NOMO-1 (cell line): ENCODE measurements at regions not wholly inside any gene's neighbourhood (a gene's known extent, or its start where the extent isn't known, plus 50 kb on each side); places are given as distances from the start of the nearest gene placed in this dataset.

Experiments
- DNase-seq, 2 experiments: peaks; one replicate each; lab custom pipeline; 2025; ENCODE audit not compliant: unreplicated experiment in 2 of 2; lab: John Stamatoyannopoulos, UW

DNA sequence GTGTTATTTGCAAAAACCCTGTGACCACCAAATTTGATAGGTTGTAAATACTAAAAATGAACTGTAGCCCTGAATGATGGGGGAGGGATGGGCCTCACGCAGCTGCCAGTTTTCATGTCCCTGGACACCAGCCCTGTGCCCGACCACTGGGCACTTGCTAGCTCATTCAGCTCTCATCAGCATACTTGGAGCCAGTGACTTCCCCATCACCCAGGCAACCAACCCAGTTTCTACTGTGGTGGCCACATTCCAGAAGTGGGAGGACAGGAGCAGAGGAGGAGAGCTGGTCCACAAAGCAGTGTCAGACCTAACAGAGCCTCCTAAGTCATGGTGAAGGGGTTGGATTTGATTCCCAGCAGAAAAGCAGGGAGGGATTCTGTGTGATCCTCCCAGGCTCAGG is 128.2 kb downstream of the CPEB2 start:
- no peak for DNase-seq

DNA sequence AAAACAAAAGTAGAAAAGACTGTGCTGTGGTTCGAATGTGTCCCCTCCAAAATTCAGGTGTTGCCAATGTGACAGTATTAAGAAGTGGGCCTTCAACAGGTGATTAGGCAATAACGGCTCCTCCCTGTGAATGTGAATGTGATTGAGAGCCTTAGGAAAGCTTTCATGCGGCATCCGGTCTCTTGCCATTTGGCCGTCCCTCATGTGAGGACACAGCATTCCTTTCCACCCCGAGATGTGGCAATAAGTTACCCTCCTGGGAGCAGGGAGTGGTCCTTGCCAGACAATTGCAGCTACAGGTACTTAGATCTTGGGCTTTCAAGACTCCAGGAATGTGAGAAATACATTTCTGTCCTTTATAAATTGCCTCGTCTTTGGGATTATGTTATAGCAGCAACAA is 129.3 kb downstream of the CPEB2 start:
- no peak for DNase-seq

DNA sequence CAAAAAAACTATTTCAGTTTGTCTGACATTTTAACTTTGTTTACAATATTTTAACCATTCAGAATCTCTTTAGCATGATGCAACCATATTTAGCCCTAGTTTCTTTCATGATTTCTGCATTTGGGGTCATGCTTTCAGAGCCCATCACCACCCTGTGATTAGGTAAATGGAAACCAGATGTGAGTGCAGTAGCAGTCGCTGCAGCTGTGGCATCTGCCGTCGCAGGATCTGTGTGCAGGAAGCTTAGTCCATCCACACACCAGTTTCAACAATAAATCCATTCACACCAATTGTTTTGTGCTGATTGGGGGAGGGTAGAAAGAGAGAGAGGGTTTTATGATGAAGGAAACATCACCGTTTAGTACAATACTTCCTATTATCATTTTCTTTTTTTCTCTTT is 130.5 kb downstream of the CPEB2 start:
- no peak for DNase-seq

DNA sequence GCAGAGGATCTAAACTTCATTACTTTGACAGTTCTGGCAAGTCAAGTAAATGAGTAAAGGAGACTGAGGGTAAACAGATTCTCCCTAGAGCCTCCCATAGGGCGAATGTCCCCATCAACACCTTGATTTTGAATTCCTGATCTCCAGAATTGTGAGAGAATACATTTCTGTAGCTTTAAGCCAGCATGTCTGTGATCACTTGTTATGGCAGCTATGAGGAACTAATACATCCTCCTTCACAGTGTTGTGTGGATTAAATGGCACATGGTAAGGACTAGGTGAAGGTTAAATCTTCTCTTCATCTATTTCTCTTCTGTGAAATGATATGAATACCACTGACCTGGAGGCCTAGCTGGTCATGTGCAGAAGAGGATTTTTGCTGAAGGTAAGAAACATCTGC is 137.3 kb downstream of the CPEB2 start:
- no peak for DNase-seq

DNA sequence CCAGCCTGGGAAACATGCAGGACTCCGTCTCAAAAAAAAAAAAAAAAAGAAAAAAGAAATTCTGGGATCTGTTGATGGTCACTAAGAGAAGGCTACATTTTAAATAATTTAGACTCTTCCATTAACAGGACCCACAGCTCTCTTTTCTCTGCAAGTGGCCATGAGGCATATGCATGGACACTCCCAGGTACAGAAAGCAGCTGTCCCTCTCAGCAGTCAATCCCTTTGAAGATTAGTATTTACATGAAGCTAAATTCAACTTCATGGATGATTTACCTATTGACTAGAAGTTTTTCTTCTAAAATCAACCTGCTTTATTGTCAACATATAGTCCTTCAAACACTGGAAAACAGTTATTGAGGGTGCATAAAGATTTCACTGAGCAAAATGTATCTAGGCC is 139.9 kb downstream of the CPEB2 start:
- DNase-seq, result no peak

DNA sequence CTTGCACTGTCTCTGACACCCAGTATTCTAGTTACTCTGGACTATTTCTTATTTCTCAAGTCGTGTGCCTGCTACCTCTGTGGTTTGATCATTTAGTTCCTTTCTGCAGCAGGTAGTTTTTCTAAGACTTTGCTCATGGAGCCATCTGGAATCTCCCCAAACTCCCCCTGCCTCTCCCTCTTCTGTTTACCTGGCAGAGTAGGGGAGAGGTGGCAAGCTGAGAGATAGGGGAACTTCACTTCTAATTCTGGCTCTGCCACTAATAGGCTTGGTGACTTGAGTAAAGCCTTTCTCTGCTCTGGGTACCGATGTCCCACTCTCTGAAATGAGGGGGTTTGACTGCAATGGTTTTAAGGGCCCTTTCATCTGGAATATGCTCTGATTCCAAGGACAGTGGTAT is 141.3 kb downstream of the CPEB2 start:
- no peak for DNase-seq

DNA sequence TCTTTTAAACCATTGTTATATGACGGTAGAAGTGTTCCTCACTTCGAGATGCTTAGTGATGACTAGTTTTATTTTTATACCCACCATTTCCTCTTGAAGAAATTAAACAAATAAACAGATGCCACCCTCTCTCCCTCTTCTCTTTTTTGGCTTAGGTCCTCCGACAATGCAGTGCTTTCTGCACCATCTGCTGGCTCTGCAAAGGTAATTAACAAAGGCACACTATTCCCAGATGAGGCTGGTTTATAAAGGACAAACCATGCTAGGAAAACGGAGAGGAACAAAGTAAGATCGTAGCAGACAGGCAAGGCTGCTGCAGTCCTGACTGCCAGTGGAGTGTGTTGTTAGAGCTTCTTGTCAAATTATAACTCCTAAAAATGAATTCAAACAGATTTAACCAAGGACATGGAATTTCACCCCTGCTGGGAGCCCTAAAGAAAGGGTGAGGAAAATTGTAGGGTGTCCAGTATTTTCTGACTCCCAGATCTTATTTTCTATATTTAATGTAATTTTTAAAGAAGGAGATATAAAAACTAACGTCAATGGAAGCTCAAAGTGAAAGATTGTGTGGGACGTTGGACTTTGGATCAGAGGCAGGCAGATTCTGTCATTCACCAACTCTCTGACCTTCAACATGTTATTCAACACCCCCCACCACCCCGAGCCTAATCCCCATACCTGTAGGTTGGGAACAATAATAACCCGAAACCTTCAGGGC is 142.1 kb downstream of the CPEB2 start:
- DNase-seq, result no peak

DNA sequence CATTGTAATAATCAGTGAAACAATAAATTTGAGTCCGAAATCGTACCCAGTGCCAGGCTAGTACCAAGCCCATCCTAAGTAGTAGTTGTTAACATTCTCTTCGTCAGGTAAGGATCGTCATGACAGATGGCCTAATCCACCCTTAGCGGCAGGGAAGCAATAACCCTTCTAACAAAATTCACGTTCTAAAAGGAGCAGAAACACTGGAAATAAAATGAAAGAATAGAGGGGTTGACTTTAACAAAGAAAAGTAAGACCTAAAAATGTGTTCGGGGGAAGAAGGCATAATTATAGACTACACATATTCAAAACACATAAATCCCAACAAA is 142.7 kb downstream of the CPEB2 start:
- no peak for DNase-seq

DNA sequence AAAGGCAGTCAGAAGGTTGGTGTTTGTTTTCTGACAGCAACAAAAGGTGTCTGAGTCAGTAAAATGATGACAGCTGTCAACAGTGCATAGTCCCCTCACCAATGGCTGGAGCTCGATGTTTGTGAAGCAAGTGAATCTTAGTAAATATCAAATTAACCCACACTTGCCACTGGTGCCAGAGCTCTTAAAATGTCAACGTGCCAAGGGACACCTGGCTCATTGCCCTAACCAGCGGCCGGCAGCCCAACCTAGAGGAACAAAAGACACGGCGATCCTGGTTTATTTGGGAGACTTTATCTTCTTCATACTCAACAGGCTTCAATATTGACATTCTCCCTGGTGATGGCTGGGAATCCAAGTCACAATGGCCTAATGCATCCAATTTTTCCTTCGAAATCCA is 143.4 kb downstream of the CPEB2 start:
- no peak for DNase-seq

DNA sequence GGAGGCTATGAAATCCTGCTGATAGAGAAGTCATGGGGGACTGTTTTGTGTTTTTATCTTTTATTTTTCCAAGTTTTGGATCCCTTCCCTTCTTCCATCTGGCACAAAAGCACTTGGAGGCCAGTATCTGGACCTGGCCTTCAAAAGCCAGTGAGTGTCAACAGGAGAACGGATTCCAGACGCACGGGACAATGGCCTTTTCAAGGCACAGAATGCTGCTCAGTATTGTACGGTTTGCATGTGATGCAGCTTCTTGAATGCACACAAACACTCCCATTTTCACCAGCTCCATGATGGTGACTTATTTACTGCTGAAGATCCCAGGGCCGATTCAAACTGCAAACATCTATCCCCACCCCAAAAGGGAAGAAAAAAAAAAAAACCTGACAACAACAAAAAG is 145.4 kb downstream of the CPEB2 start:
- DNase-seq, result no peak

DNA sequence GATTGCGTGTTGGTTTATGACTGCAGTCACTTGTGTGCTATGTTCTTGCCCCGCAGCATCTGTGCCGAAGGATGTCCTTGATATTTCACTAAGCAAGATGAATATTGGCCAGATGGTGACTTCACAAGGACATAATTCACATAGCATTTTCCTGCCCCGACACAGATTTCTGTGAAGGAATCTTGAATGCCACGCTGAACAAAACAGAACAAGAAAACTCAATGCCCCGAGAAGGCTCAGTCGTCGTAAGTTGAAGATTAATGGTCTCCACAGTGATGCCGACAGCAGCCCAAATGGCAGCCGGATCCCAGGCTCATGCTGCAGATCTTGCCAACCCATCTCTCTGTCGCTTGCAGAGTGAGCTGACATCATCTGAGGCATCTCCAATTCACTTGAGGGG is 145.9 kb downstream of the CPEB2 start:
- no peak for DNase-seq

DNA sequence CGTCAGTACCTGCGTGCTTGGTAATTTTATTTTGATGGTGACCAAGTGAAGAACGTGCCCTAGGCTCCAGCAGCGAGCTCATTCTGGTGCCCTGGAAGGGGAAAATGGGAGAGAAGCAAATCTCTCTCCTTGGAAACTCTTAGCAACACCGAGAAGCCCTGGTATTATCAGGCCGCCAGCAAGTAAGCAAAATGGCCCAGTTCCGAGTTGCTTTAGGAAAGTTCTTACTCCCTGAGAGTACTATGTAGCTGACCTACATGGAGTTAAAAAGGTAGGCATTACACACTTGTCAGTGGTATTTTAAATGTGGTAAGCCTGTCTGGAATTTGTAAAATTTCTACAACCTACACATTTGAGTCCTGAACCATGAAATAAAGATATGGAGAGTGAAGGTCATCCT is 146.4 kb downstream of the CPEB2 start:
- DNase-seq, result no peak

DNA sequence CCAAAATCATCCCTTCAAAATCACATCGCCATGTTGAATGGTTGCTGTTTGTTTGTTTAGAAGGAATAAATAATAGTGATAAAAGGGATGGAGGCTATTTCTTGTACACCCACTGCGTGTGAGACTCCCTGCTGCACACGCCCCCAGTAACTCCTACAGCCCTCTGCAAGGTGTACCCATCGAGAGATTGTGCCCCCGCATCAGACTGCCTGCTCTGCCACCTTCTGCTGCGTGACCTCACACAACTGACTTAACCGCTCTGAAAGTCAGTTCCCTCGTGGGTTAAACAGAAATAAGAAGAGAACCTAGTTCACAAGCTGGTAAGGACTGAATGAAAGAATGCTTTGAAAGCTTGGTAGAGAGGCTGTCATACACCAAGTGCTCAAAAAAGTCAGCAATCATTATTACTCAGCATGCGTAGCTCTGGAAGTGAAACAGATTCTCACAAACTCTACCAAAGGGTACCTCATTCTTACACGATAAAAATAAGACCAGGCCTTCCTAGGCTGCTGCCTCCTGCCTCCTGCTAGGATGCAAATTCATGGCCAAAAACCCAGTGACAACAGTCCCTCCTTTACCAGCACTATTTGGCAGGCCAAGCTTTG is 147.1 kb downstream of the CPEB2 start:
- no peak for DNase-seq

DNA sequence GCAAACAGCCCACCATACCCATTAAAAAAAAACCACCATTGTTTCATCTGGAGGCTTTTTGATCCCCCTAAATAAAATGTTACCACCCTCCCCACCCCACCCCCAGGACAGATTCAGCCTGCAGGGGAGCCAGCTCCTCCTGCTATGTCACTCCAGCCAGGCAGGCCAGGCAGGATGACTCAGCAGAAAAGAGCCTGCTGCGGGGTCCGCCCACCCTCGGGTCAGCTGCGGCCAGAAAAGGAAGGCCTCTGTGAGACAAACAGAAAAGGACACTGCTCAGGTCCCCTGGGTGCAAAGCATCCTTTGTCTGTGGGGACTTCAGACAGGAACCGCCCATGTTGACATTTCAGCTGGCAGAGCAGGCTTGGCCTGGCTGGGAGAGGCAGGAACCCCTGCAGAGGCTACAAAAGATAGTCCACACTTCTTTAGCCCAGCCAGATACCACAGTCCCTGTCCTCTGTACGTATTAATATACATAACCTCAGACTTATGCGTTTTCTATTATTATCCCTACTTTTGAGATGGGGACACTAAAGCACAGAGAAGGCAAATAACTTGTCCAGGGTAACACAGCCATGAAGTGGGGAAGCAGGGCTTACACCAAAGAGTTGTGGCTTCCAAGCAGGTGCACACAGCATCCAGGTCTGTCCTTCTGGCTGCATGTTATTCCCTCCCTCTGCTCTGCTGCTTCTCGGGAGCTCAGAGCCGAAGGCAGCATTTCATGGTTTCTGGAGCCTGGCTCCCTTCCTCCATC is 147.7 kb downstream of the CPEB2 start:
- peak; percentile 38 to 40 for DNase-seq

DNA sequence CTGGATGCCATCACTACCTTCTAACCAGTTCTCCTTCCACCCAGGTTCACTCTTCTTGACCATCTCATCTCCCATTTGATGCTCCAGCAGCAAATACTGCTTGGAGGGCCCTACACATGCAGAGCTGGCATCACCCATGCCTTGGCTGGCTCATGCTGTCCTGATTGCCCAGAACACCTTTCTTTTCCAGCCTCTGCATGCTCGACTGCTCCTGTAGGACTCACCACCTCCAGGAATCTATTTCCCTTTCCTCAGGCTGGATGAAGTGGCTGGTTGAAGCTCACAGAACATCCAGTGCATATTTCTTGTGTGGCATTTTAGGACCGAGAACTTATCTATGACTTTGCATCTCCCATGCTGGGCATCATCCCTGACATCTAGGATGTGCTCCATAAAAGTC is 148.3 kb downstream of the CPEB2 start:
- no peak for DNase-seq

DNA sequence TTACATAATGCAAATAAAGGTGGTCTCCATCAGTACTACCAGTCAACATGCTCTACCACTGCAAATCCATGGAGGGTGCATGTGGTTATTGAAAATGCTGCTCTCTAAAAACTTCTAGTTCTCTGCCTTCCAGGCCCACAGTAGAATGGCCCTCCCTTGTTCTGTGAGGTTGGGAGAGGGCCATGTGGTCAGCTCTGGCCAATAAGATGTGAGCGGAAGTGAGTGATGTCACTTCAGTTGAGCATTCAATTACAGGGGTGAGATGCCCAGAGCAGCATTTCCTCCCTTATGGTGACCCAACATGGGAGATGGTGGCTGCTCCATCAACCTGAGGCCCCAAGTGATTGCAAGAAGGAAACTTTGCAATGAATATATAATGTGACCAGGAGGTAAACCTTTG is 148.8 kb downstream of the CPEB2 start:
- DNase-seq, result no peak

DNA sequence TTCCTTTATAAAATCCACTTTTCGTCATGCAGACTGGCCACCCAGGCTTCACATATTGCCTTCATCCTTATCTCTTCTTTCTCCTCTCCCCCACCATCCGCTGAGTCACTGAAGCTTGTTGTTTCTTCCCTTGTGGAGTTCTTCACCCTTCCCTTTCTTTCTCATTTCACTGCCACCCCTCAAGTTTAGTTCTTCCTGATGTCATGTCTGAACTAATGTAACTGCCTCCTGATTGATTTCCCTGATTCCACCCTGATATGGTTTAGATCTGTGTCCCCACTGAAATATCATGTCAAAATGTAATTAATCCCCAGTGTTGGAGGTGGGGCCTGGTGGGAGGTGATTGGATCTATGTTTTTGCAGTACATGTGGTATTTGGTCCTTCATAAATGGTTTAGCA is 151.4 kb downstream of the CPEB2 start:
- DNase-seq, result no peak

DNA sequence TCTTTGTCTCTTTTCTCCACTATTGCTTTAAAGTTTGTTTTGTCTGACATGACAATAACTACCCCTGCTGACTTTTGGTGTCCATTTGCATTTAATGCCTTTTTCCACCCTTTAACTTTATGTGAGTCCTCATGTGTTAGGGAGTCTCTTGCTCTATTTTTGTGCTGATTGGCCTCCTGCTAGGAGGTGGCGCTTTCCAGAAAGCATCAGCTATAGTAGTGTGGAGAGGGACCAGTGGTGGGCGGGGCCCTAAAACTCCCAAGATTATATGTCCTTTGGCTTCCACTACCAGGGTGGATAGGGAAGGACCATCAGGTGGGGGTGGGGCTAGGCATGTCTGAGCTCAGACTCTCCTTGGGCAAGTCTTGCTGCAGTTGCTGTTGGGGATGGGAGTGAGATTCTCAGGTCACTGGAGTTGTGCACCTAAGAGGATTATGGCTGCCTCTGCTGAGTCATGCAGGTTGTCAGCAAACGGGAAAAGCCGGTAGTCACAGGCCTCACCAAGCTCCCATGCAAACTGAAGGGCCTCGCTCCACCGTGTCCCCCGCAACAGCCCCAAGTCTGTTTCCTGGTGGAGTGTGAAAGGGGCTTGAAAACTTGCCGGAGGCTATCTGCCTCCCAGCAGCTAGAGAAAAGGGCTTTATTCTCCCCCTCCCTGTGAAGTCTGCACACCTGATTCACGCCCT is 156.3 kb downstream of the CPEB2 start:
- DNase-seq, result no peak

DNA sequence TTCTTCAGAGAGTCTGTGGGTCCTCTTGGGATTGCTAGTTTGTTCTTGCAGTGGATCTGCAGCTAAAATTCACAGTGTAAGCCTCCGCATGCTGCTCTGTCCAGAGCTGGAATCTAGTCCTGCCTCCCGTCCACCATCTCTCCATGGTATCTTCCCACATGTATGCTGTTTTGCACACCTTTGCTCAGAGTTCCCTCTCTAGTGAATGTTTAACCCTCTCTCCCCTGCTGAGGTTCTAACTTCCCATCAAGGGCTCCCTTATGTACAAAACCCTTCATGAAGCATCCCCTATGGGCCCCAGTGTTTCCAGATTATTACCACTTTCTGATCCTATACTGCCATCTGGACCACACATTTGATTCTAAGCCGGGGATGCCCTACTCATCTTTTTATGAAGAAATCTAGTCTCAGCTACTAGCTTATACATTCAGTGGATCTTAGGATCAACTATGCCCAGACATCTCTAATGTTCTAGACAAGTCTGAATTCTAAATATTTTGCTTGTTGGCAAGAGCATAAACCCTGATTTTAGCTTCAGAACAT is 157.3 kb downstream of the CPEB2 start:
- DNase-seq, result no peak

DNA sequence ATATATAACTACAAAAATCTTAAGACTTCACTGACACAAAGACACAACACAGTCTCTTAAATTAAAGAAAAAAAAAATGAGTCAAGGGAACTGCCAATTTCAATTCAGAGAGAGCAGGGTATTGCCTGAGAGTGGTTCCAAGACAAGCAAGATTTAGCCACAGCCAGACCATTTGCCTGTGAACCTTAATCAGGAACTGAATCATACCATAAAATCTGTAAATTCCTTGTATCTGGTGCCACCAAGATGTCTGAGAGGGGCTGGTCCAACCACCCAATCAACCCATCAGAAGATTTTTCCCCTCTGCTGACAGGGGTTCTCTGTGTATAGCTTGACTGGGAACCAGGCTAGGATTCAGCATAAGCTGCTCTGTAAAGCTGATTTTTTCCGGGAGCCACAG is 159.2 kb downstream of the CPEB2 start:
- DNase-seq, result no peak

DNA sequence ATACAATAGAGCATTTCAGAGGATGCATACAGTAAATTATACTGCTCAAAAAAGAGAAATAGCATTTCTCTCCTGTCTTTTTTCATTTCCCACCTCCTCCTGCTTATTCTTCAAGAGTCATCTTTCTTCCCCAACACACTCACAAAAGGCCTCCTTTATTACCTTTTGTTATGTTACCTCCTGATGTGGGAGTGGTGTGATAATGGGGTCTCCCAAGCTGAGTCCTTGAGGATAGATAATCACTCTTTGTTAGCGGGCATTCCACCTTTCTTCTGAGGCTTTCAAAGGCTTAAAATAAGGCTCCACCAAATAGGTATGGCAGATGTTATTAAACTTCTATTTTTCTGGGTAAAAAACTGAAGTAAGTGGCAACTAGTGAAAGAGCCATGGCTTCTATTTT is 159.8 kb downstream of the CPEB2 start:
- DNase-seq, result no peak
